ENCODE measurements at regions not wholly inside any gene's neighbourhood (a gene's known extent, or its start where the extent isn't known, plus 50 kb on each side); places are given as distances from the start of the nearest gene placed in this dataset.

DNA sequence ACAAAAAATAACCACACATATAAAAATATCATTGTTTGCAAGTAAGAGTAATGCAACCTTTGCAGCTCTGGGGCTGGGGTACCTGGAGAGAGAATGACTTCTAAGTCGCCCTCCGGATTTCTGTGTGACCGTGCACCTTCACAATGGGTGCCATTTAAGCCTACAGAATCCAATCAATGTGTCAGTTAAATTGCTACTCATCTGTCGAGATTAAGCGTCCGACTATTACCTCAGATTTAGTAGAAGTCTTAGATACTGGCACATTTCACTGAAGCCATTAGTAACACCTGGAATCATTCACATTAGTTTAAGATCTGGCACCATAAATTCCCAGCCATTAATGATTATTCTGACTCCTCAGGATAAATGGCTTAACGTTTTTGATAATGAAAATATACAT lies 507.3 kb upstream of the MGMT start:
- no peak for TF ChIP-seq POLR2A (IDR thresholded peaks at IDR 0.05)
- no peak for TF ChIP-seq CTCF (IDR thresholded peaks at IDR 0.05)
